ENCODE measurements at regions not wholly inside any gene's neighbourhood (a gene's known extent, or its start where the extent isn't known, plus 50 kb on each side); places are given as distances from the start of the nearest gene placed in this dataset.
"Not testable (repeated sequence)": the region's sequence is repeated elsewhere in the genome, so short reads cannot be mapped to it uniquely, and the experiment has no call there.

DNA sequence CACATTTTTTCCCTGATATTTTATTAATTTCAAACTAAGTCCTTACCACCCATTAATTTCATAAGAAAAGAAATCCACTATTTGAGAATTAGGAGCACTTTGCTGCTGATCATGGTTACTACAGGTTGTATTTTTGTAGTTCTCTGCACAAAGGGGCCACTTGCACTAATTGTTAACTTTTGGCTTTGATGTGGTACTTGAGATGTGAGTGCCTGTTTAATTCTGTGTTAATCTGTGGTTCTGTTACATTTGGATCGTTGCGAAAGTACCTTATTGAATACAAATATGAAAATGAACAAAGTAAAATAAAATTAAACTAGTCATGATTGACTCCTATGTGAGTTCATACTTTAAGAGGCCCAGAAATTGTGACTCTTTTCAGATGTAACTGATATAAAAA lies 374.9 kb upstream of the RGS6 start:
- DNase-seq (ENCODE audit: extremely low read depth, low read depth), result no peak
- H3K4me3 ChIP-seq (replicated peaks; ENCODE audit: low read depth, low read length), result no peak overlapping the region
- TF ChIP-seq, protein P1, sequence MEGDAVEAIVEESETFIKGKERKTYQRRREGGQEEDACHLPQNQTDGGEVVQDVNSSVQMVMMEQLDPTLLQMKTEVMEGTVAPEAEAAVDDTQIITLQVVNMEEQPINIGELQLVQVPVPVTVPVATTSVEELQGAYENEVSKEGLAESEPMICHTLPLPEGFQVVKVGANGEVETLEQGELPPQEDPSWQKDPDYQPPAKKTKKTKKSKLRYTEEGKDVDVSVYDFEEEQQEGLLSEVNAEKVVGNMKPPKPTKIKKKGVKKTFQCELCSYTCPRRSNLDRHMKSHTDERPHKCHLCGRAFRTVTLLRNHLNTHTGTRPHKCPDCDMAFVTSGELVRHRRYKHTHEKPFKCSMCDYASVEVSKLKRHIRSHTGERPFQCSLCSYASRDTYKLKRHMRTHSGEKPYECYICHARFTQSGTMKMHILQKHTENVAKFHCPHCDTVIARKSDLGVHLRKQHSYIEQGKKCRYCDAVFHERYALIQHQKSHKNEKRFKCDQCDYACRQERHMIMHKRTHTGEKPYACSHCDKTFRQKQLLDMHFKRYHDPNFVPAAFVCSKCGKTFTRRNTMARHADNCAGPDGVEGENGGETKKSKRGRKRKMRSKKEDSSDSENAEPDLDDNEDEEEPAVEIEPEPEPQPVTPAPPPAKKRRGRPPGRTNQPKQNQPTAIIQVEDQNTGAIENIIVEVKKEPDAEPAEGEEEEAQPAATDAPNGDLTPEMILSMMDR (IDR thresholded peaks at IDR 0.05; ENCODE audit: low read depth, low read length, missing control alignments), result no peak

DNA sequence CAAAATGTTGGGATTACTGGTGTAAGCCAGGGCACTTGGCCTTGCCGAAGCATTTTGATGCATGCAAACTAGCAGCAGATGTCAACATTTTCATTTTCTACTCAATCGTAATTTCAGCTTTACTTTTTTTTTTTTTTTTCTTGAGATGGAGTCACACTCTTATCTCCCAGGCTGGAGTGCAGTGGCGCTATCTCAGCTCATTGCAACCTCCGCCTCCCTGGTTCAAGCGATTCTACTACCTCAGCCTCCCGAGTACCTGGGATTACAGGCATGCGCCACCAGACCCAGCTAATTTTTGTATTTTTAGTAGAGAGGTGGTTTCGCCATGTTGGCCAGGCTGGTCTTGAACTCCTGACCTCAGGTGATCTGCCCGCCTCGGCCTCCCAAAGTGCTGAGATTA lies 373.3 kb upstream of the RGS6 start:
- DNase-seq (ENCODE audit: extremely low read depth, low read depth); H3K4me3 ChIP-seq (replicated peaks; ENCODE audit: low read depth, low read length): not testable (repeated sequence)

DNA sequence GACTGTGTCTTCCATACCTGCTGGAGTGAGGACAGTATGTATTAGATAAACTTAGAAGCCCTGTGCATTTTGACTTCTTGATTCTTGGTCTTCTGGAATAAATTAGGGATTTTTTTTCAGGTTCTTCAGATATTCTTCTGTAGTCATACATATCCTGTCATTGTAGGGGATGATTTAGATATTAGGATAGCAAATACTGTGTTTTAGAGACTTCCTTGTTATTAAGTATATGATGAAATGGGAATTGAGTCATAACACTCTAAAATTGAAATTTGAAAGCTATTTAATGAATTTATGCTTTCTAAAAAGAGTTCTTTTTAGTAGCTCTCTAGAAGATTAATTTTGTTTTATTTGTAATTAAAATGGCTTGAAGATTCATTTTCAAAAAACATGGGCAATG lies 371.5 kb upstream of the RGS6 start:
- H3K4me3 ChIP-seq (replicated peaks; ENCODE audit: low read depth, low read length), result no peak overlapping the region
- TF ChIP-seq, protein P1 (IDR thresholded peaks at IDR 0.05; ENCODE audit: low read depth, low read length, missing control alignments), result no peak
- no peak for DNase-seq (ENCODE audit: extremely low read depth, low read depth)

DNA sequence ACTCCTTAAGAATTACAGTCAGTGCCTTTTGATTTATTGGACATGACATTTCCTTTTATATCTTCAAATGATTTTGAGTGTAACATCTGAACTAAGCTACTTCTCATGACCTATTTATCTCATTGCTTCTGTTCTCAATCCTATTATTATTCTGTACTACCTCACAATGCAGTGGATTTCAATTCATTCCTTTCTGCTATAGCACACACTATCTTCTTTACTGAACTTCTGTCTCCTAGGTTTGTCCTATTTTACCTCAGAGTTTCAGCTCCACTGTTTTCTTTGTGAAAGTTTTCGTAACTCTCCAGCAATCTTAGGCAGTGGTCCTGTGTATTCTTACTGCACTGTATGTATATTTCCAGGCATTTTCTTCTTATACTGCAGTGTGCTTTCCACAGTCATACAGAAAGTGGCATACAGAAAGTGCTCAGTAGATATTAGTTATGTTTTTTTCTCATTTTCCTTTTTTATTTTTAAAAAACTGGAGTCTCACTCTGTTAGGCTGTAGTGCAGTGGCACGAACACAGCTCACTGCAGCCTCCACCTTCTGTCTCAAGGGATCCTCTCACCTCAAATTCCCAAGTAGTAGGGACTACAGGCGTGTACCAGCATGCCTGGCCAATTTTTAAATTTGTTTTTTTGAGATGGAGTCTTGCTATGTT lies 368.6 kb upstream of the RGS6 start:
- TF ChIP-seq, protein P1 (IDR thresholded peaks at IDR 0.05; ENCODE audit: low read depth, low read length, missing control alignments), result no peak
- no peak overlapping the region for H3K4me3 ChIP-seq (replicated peaks; ENCODE audit: low read depth, low read length)
- no peak for DNase-seq (ENCODE audit: extremely low read depth, low read depth)

DNA sequence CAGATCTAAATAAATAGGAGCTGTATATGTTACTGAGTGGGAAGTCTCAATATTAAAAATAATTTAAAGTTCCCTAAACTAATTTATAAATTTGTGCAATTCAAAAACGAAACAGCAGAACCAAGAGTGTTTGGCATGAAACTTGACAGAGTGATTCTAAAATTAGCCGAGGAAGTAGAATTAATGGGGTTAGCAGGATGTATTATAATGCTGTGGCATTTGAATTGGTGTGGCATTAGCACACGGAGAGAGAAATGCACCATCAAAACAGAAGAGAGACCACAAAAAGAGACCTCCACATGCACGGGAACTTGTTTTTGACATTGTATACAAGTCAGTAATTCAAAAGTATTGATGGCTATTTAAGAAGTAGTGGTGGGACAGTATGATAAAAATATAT lies 366.0 kb upstream of the RGS6 start:
- DNase-seq (ENCODE audit: extremely low read depth, low read depth), result no peak
- TF ChIP-seq, protein P1 (IDR thresholded peaks at IDR 0.05; ENCODE audit: low read depth, low read length, missing control alignments), result no peak
- no peak overlapping the region for H3K4me3 ChIP-seq (replicated peaks; ENCODE audit: low read depth, low read length)

DNA sequence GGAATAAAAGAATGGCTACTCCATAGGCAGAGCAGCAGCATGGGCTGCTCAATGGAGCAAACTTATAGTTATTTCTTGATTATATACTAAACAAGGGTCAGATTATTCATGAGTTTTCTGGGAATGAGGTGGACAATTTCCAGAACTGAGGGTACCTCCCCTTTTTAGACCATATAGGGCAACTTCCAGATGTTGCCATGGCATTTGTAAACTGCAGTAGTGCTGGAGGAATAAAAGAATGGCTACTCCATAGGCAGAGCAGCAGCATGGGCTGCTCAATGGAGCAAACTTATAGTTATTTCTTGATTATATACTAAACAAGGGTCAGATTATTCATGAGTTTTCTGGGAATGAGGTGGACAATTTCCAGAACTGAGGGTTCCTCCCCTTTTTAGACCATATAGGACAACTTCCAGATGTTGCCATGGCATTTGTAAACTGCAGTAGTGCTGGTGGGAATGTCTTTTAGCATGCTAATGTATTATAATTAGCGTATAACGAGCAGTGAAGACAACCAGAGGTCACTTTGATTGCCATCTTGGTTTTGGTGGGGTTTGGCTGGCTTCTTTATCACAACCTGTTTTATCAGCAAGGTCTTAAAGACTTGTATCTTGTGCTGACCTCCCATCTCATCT lies 364.6 kb upstream of the RGS6 start:
- H3K4me3 ChIP-seq (replicated peaks; ENCODE audit: low read depth, low read length); DNase-seq (ENCODE audit: extremely low read depth, low read depth): not testable (repeated sequence)

DNA sequence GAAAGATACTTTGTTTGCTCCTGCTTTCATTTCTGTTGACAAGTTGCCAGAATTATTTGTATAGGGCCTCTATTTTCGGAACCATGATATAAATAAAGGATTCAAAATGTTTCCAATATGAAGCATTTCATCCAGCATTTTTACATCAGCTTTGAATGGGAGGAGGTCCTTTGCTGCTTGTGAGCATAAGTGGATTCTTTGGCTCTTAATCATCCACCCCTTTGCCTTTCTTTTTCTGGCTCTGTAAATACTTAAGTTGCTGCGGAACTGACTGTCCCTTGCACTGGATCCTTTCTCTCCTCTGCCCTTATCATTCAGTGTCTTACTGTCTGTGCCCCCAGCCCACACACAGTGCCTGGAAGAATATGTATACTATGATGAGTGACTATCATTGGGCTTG lies 357.3 kb upstream of the RGS6 start:
- H3K4me3 ChIP-seq (replicated peaks; ENCODE audit: low read depth, low read length), result no peak overlapping the region
- peak; percentile 47 for DNase-seq (ENCODE audit: extremely low read depth, low read depth)
- TF ChIP-seq, protein P1 (IDR thresholded peaks at IDR 0.05; ENCODE audit: low read depth, low read length, missing control alignments), result no peak

DNA sequence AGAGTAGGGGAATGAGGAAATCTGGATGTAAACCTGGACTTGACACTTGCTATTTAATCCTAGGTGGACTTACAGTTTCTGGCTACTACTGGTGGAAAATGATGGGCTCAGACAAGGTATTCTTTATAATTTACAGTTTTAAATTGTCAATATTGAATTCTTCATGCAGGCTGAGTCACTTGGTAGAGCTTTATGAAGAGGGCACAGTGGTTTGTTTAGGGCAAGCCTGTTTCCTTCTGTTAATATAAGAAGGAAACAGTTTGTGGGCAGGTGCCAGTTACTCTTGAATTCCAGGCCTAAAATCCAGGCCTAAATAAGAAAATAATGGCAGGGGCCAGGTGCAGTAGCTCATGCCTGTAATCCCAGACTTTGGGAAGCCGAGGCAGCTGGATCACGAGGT lies 355.8 kb upstream of the RGS6 start:
- H3K4me3 ChIP-seq (replicated peaks; ENCODE audit: low read depth, low read length), result no peak overlapping the region
- no peak for DNase-seq (ENCODE audit: extremely low read depth, low read depth)
- TF ChIP-seq, protein P1 (IDR thresholded peaks at IDR 0.05; ENCODE audit: low read depth, low read length, missing control alignments), result no peak

Data from HFF-Myc (cell line).